ENCODE measurements at regions not wholly inside any gene's neighbourhood (a gene's known extent, or its start where the extent isn't known, plus 50 kb on each side); places are given as distances from the start of the nearest gene placed in this dataset.

DNA sequence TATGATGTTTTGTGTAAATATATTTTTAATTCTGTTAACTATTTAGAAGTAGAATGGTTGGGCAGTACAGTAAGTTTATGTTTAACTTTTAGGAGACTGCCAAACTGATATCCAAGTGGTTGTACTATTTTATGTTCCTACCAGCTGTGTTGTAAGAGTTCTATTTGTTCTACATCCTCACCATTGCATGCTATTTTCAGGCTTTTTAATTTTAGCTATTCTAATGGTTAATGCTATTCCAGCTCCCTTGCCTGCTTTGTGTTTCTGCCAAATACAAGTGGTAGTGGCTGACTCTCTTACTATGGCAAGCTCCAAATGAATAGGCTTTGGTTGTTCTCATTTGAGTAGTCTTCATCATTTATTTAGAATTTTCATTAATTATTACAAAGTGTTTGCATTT lies 476.4 kb downstream of the KIF4B start:
- no peak for DNase-seq
- Histone ChIP-seq H3K4ac (ENCODE audit: low read depth, low read length) (no peak overlapping the region), H3K79me1 (ENCODE audit: low read depth in 1 of 2, low read length in 2 of 2) (no peaks in the 10 kb centered on the region), H2BK20ac (ENCODE audit: low read depth, low read length) (no peak overlapping the region), H2AFZ (replicated peaks; ENCODE audit: low read length, poor library complexity) (no peak overlapping the region), H3K14ac (replicated peaks; ENCODE audit: low read depth, low read length) (no peak overlapping the region), H3K18ac (ENCODE audit: low read depth, low read length) (no peak overlapping the region), H4K8ac (ENCODE audit: low read depth in 2 of 2, low read length in 2 of 2) (no peak overlapping the region), H3K9me1 (ENCODE audit: insufficient read depth, low read length) (no peaks in the 10 kb centered on the region), H4K20me1 (ENCODE audit: insufficient read depth, low read length) (no peaks in the 10 kb centered on the region), H3K4me2 (ENCODE audit: low read depth, low read length) (no peak overlapping the region), H3K4me3 (ENCODE audit: insufficient read depth, low read depth, low read length) (no peak overlapping the region), H3K9ac (ENCODE audit: low read depth, low read length) (no peak overlapping the region), H3K9me3 (ENCODE audit: control insufficient read depth, insufficient read depth, low read length) (0 out of 2 replicates have a peak, but pooled peaks cover 3% of the 10 kb centered on the region), H3K27me3 (ENCODE audit: control insufficient read depth, insufficient read depth, low read length) (no peaks in the 10 kb centered on the region), H3K27ac (ENCODE audit: insufficient read depth, low read length) (no peak overlapping the region), H3K4me1 (ENCODE audit: control insufficient read depth, insufficient read depth, low read length) (no peaks in the 10 kb centered on the region), H4K5ac (ENCODE audit: low read depth, low read length) (no peak overlapping the region), H2BK5ac (ENCODE audit: low read depth, low read length, poor library complexity, severe bottlenecking) (no peak overlapping the region), H2BK15ac (ENCODE audit: low read depth, low read length) (no peak overlapping the region), H3K56ac (ENCODE audit: extremely low read depth, insufficient read depth, low read length) (no peak overlapping the region), H3K36me3 (ENCODE audit: control insufficient read depth, insufficient read depth, low read length) (no peaks in the 10 kb centered on the region), H2AK9ac (replicated peaks; ENCODE audit: low read depth, low read length, poor library complexity) (no peak overlapping the region), H3K23ac (ENCODE audit: low read depth, low read length) (no peak overlapping the region), H2AK5ac (ENCODE audit: low read depth, low read length) (no peak overlapping the region), H4K91ac (ENCODE audit: insufficient read depth, low read depth, low read length) (no peak overlapping the region), H2BK120ac (ENCODE audit: low read depth, low read length) (no peak overlapping the region)
- ATAC-seq (ENCODE audit: low read depth), result no peak
- no TSS peak for BruUV-seq (replicated peaks)
- ChIA-PET POLR2A (ENCODE audit: unreplicated experiment) (no interaction called here), CTCF (no interaction called here)
- in situ Hi-C loops (cut with MboI; ENCODE audit: low sequenced_read_pairs), result no loop called here
- dilution Hi-C loops (cut with HindIII; ENCODE audit: low sequenced_read_pairs, unreplicated experiment), result no loop called here
- TF ChIP-seq MAZ (IDR thresholded peaks at IDR 0.05; ENCODE audit: borderline replicate concordance, low read depth, low read length) (no peak), MAFK (IDR thresholded peaks at IDR 0.05; ENCODE audit: low read depth, low read length) (no peak), SMC3 (IDR thresholded peaks at IDR 0.05; ENCODE audit: low read depth, low read length) (no peak), RCOR1 (IDR thresholded peaks at IDR 0.05; ENCODE audit: insufficient replicate concordance, low read length) (no peak), BHLHE40 (IDR thresholded peaks at IDR 0.05; ENCODE audit: low read depth, low read length) (no peak), CTCF (conservative IDR thresholded peaks at IDR 0.05; ENCODE audit: low read depth, low read length) (no peak), MXI1 (IDR thresholded peaks at IDR 0.05; ENCODE audit: borderline replicate concordance, low read depth, low read length) (no peak)
- TF ChIP-seq, protein P1, sequence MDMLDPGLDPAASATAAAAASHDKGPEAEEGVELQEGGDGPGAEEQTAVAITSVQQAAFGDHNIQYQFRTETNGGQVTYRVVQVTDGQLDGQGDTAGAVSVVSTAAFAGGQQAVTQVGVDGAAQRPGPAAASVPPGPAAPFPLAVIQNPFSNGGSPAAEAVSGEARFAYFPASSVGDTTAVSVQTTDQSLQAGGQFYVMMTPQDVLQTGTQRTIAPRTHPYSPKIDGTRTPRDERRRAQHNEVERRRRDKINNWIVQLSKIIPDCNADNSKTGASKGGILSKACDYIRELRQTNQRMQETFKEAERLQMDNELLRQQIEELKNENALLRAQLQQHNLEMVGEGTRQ (IDR thresholded peaks at IDR 0.05; ENCODE audit: low read depth, low read length), result no peak
- intact Hi-C loops (cut with micrococcal nuclease), result no loop called here
